Lower leg skin (tissue), 4 donors: ENCODE measurements at regions not wholly inside any gene's neighbourhood (a gene's known extent, or its start where the extent isn't known, plus 50 kb on each side); places are given as distances from the start of the nearest gene placed in this dataset.

ENCODE experiments used
- DNase-seq, 2 donors: peaks; one replicate each; pipeline ENCODE4 v3.0.0-alpha.2; 2019; ENCODE audit warnings: low spot score in 2 of 2
- H3K4me3 ChIP-seq: fragments of 200-600 bp; sonication (generic); 2 replicates; pipeline ENCODE4 v1.5.1; 2017; ENCODE audit warnings: mild to moderate bottlenecking, low read depth; ENCODE audit not compliant: poor library complexity, severe bottlenecking
- CTCF ChIP-seq, 3 donors: fragments of 450-650 bp; IDR thresholded peaks; one replicate each; pipeline ENCODE4 v1.5.1; 2016; ENCODE audit warnings: antibody characterized with exemption in 3 of 3, mild to moderate bottlenecking in 3 of 3, moderate library complexity in 2 of 3
- POLR2A ChIP-seq, 2 donors: fragments of 450-650 bp; IDR thresholded peaks; one replicate each; pipeline ENCODE4 v1.6.1; 2016 to 2017; ENCODE audit warnings: antibody characterized with exemption in 2 of 2, mild to moderate bottlenecking in 1 of 2, moderate library complexity in 1 of 2
- WGBS, 2 donors: methylation state at CpG; one replicate each; pipeline ENCODE4 v1.1.5; 2018; 5-methylcytosine and 5-hydroxymethylcytosine counted together
- intact Hi-C: fragments of 100-400 bp; cut with DNase I; formaldehyde crosslinking; loops from one replicate; pipeline ENCODE4 v1.15.0; 2023; ENCODE audit warnings: low total_unique reads

- intact Hi-C loops, result no loop called here
- no peak for TF ChIP-seq POLR2A (IDR thresholded peaks at IDR 0.05)
- no peak for TF ChIP-seq CTCF (IDR thresholded peaks at IDR 0.05)
- no peak for DNase-seq
- WGBS, 2 donors, result 81 to 89% methylated on average over 1 of the region's 1 CpG
- H3K4me3 ChIP-seq, result no peak overlapping the region
These were observed 893.2 kb downstream of the BRD1 start for GRCh38 chr22:48934446-48934845.

- TF ChIP-seq POLR2A (IDR thresholded peaks at IDR 0.05) (no peak), CTCF (IDR thresholded peaks at IDR 0.05) (no peak)
- H3K4me3 ChIP-seq, result no peak overlapping the region
- DNase-seq, result peak in 1 of 2 donors; percentile 54
- intact Hi-C loops, result no loop called here
- 59 to 74% methylated on average over 6 of the region's 6 CpGs for WGBS, 2 donors
These were observed 896.2 kb downstream of the BRD1 start for GRCh38 chr22:48931452-48931851.

DNA sequence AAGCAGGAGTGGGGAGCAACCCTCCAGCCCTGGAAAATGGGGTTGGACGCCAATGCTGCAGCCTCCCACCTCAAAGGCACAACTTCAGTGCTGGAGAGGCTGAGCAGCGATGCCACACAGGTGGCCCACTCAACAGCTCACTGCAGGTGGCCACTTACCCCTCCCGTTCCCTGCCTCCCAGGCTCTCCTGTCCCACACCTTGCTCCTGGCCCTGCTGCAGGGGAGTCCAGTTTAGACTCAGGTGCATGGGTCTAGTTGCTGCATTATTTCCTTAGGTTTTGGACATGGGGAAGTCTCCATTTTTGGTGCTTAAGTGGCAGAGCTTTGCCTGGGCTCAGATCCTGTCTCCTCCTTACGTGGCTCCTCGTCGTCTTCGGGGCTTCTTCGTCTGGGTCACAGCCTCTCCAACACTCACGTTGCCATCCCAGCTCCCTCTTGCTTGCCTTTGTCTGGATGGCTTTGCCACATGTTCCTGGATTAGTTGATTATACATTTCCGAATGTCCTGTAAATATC, 898.3 kb downstream of the BRD1 start:
- 72 to 74% methylated on average over 9 to 10 of the region's 10 CpGs for WGBS, 2 donors
- TF ChIP-seq POLR2A (IDR thresholded peaks at IDR 0.05), result no peak
- TF ChIP-seq CTCF (IDR thresholded peaks at IDR 0.05), result no peak
- DNase-seq, result peak in 1 of 2 donors; percentile 75
- H3K4me3 ChIP-seq, result no peak overlapping the region
- intact Hi-C loops, result no loop called here

- TF ChIP-seq POLR2A (IDR thresholded peaks at IDR 0.05) (no peak), CTCF (IDR thresholded peaks at IDR 0.05) (no peak)
- peak in 1 of 2 donors; percentile 13 for DNase-seq
- H3K4me3 ChIP-seq, result no peak overlapping the region
- 86 to 88% methylated on average over 13 of the region's 13 CpGs for WGBS, 2 donors
- intact Hi-C loops, result no loop called here
These were observed 900.1 kb downstream of the BRD1 start for GRCh38 chr22:48927591-48927990.

GRCh38 chr22:48926643-48927042, 901.0 kb downstream of the BRD1 start:
- 41 to 42% methylated on average over 11 of the region's 11 CpGs for WGBS, 2 donors
- DNase-seq, result peak in 1 of 2 donors; percentile 20
- H3K4me3 ChIP-seq, result no peak overlapping the region

More at GRCh38 chr22:48926643-48927042, 901.0 kb downstream of the BRD1 start:
- no peak for TF ChIP-seq POLR2A (IDR thresholded peaks at IDR 0.05)
- no peak for TF ChIP-seq CTCF (IDR thresholded peaks at IDR 0.05)
- intact Hi-C loops, result no loop called here
